NB4 (cell line): ENCODE measurements at regions not wholly inside any gene's neighbourhood (a gene's known extent, or its start where the extent isn't known, plus 50 kb on each side); places are given as distances from the start of the nearest gene placed in this dataset.

ENCODE experiments used
- DNase-seq: peaks from one replicate; pipeline ENCODE4 v3.0.0; 2010; ENCODE audit warnings: low read depth
- H3K4me3 ChIP-seq: one replicate; pipeline ENCODE4 v1.5.1; 2011; ENCODE audit warnings: mild to moderate bottlenecking, low read depth, low read length, moderate library complexity
- CTCF ChIP-seq: IDR thresholded peaks from one replicate; pipeline ENCODE4 v1.5.1; 2012; ENCODE audit warnings: low read depth, low read length
- MAX ChIP-seq: IDR thresholded peaks from 2 replicates; pipeline ENCODE4 v1.6.1; 2011; ENCODE audit warnings: low read depth, low read length
- MYC ChIP-seq: IDR thresholded peaks from 2 replicates; pipeline ENCODE4 v1.6.1; 2011; ENCODE audit warnings: low read depth, low read length
- POLR2A ChIP-seq: IDR thresholded peaks from 2 replicates; pipeline ENCODE4 v1.6.1; 2011; ENCODE audit warnings: mild to moderate bottlenecking; ENCODE audit not compliant: insufficient read length; ENCODE audit errors: extremely low read depth

GRCh38 chr6:47117314-47117713, 75.2 kb upstream of the ADGRF1 start:
- TF ChIP-seq MAX (no peak), MYC (no peak), CTCF (no peak), POLR2A (no peak)
- no peak overlapping the region for H3K4me3 ChIP-seq
- DNase-seq = no peak

- no peak overlapping the region for H3K4me3 ChIP-seq
- no peak for TF ChIP-seq MYC
- TF ChIP-seq POLR2A = no peak
- TF ChIP-seq CTCF = no peak
- no peak for DNase-seq
These were observed 74.5 kb upstream of the ADGRF1 start for GRCh38 chr6:47116606-47117005.

GRCh38 chr6:47116086-47116485, 74.0 kb upstream of the ADGRF1 start:
- TF ChIP-seq POLR2A = no peak
- no peak for TF ChIP-seq MAX
- TF ChIP-seq MYC = no peak
- no peak for TF ChIP-seq CTCF

GRCh38 chr6:47114460-47114859, 72.3 kb upstream of the ADGRF1 start:
- DNase-seq = no peak
- TF ChIP-seq POLR2A (no peak), CTCF (no peak), MYC (no peak), MAX (no peak)
- no peak overlapping the region for H3K4me3 ChIP-seq

More at GRCh38 chr6:47116086-47116485, 74.0 kb upstream of the ADGRF1 start:
- no peak for DNase-seq
- no peak overlapping the region for H3K4me3 ChIP-seq

GRCh38 chr6:47112317-47112716, 70.2 kb upstream of the ADGRF1 start:
- H3K4me3 ChIP-seq = no peak overlapping the region
- DNase-seq = no peak

More at GRCh38 chr6:47112317-47112716, 70.2 kb upstream of the ADGRF1 start:
- TF ChIP-seq MYC = no peak
- TF ChIP-seq POLR2A = no peak
- TF ChIP-seq CTCF = no peak
- TF ChIP-seq MAX = no peak
